ENCODE measurements at regions not wholly inside any gene's neighbourhood (a gene's known extent, or its start where the extent isn't known, plus 50 kb on each side); places are given as distances from the start of the nearest gene placed in this dataset.
A peak's percentile ranks its signal among the peaks of the same experiment; 100 is the strongest.

DNA sequence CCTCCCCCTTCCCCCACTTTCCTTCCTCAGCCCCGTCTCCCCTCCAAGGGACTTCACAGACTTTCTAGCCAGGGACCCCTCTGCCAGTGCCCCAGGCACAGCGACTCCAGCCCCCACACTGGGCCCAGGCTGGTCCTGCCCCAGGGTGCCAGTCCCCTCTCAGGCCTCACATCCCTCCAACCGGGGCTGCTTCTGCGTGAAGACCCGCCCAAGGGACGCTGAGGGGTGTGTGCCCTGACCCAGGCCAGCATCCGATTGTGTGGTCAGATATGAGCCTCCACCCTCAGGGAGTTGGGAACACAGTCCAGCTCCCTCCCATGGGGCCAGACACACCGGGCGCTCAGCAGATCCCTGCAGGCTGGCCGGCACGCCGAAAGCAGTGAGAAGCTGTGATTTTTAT is 97.0 kb downstream of the MICALL2 start:
- Histone ChIP-seq H3K4me1 (ENCODE audit: control insufficient read depth, insufficient read depth, low read length) (peaks cover 2% of the 10 kb centered on the region), H3K27me3 (ENCODE audit: control insufficient read depth, insufficient read depth, low read length) (peaks cover 15% of the 10 kb centered on the region), H3K4me3 (ENCODE audit: low read depth, low read length) (no peak overlapping the region), H3K36me3 (ENCODE audit: control insufficient read depth, insufficient read depth, low read length) (peaks cover 3% of the 10 kb centered on the region), H3K27ac (ENCODE audit: low read depth, low read length) (no peak overlapping the region), H3K9me3 (ENCODE audit: control insufficient read depth, insufficient read depth, low read length) (no peaks in the 10 kb centered on the region)
- 55% methylated on average over 5 of the region's 12 CpGs for WGBS (ENCODE audit: insufficient coverage)
- no peak for DNase-seq (ENCODE audit: low read depth in 4 of 6, low spot score in 6 of 6)

DNA sequence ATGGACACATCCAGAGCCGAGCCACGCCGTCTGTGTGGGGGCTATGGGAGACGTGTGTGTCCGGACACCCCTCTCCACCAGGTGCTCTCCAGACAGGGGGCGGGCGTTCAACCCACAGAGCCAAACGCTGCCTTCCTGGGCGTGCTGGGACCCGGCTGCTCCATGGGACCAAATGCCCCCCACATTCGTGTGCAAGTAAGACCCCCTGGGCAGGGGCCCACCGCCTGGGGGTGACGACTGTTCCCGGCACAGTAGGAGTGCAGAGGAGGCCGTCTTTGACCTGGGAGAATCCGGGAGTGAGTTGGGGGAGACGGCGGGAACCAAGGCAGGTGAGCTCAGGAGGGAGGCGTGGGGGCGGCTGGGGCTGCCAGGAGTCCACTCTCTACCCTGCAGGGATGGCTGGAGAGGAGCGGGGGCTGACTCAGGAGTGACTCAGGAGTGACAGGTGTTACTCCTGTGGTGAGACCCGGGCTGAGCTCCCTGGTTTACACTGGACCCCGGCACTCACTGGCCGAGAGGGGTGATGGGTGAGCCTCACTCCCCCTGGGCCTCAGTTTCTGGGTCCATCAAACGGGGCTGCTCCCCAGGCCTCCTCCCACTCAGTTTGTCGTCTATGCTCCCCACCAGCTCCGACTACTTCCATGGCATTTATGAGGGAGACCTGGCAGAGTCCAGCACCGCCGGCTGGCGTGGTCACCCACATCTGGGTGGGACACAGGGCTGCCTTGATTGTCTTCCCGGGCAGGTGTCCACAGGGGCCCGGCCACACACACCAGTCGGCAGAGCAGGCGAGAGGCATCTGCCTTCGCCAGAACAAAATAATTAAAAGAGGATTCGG is 95.0 kb downstream of the MICALL2 start:
- WGBS (ENCODE audit: insufficient coverage): 72% methylated on average over 33 of the region's 36 CpGs
- peaks cover 31% of the 10 kb centered on the region for H3K27me3 ChIP-seq (ENCODE audit: control insufficient read depth, insufficient read depth, low read length)

DNA sequence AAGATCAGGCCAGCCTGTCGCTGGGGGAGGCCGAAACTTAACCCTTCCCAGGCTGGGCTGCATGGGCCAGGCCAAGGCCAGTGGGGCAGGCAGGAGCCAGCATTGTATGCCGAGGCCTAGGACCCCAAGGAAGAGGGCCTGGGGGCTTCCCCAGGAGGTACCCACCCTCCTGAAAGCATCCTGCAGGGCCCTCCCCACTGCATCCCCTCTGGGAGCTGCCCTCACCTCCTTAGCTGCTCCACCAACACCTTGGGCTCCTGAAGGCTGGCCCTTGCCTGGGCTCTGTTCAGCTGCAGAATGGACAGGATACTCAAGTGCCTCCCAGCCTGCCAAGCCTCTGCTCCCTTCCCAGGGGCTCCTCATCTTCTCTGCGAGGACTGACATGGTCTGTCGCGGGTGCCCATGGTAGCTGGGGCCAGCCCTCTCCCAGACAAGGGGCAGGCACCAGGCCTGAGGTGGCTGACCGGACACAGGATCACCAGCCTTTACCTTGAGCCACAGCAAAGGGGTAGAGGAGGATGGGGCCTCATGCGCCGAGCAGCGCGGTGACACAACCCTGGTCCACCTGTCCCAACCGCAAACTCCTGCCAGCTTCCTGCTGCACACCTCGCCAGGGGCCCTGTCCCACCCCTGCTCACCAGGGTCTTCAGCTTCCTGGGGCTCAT is 94.2 kb downstream of the MICALL2 start:
- peaks cover 21% of the 10 kb centered on the region for H3K4me1 ChIP-seq (ENCODE audit: control insufficient read depth, insufficient read depth, low read length)
- no peaks in the 10 kb centered on the region for H3K9me3 ChIP-seq (ENCODE audit: control insufficient read depth, insufficient read depth, low read length)
- no peak overlapping the region for H3K4me3 ChIP-seq (ENCODE audit: low read depth, low read length)
- WGBS (ENCODE audit: insufficient coverage): 85% methylated on average over 13 of the region's 13 CpGs
- no peak for DNase-seq (ENCODE audit: low read depth in 4 of 6, low spot score in 6 of 6)
- peaks cover 3% of the 10 kb centered on the region for H3K36me3 ChIP-seq (ENCODE audit: control insufficient read depth, insufficient read depth, low read length)
- H3K27me3 ChIP-seq (ENCODE audit: control insufficient read depth, insufficient read depth, low read length): peaks cover 38% of the 10 kb centered on the region
- H3K27ac ChIP-seq (ENCODE audit: low read depth, low read length): no peak overlapping the region

More for the DNA sequence above, 95.0 kb downstream of the MICALL2 start:
- Histone ChIP-seq H3K4me3 (ENCODE audit: low read depth, low read length) (no peak overlapping the region), H3K4me1 (ENCODE audit: control insufficient read depth, insufficient read depth, low read length) (peaks cover 15% of the 10 kb centered on the region), H3K36me3 (ENCODE audit: control insufficient read depth, insufficient read depth, low read length) (peaks cover 3% of the 10 kb centered on the region), H3K27ac (ENCODE audit: low read depth, low read length) (no peak overlapping the region), H3K9me3 (ENCODE audit: control insufficient read depth, insufficient read depth, low read length) (no peaks in the 10 kb centered on the region)
- no peak for DNase-seq (ENCODE audit: low read depth in 4 of 6, low spot score in 6 of 6)

- Histone ChIP-seq H3K9me3 (ENCODE audit: control insufficient read depth, insufficient read depth, low read length) (no peaks in the 10 kb centered on the region), H3K4me3 (ENCODE audit: low read depth, low read length) (no peak overlapping the region), H3K4me1 (ENCODE audit: control insufficient read depth, insufficient read depth, low read length) (peaks cover 25% of the 10 kb centered on the region), H3K36me3 (ENCODE audit: control insufficient read depth, insufficient read depth, low read length) (peaks cover 3% of the 10 kb centered on the region), H3K27me3 (ENCODE audit: control insufficient read depth, insufficient read depth, low read length) (peaks cover 46% of the 10 kb centered on the region), H3K27ac (ENCODE audit: low read depth, low read length) (no peak overlapping the region)
- 85% methylated on average over 6 of the region's 7 CpGs for WGBS (ENCODE audit: insufficient coverage)
- no peak for DNase-seq (ENCODE audit: low read depth in 4 of 6, low spot score in 6 of 6)
These were observed 93.4 kb downstream of the MICALL2 start for GRCh38 chr7:1365846-1366245.

DNA sequence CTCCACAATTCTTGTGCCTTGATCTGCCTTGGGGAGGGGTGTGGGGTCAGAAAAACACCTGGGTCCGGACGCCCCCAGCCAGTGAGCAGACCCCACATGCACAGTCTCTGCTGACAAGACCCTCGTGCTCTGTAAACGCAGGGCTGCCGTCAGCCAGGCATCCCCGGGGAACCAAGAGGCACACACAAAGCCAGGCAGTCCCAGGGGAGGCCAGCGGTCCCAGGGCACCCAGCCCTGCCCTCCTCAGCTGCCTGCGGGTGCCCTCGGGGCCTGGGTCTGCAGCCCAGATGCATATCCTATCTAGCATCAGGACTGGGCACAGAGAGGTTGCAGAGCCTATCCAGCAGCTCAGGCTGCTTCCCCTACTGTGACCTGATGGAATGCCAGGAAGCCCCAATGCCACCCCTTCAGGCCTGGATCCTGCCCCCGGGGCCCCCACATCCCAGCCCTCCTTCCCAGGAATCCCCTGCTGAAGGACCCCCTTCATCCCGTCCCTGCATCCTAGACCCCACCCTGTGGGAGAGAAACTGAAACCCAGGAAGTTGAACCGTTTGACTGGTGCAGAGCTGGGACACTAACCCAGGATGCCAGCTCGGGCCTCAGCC is 92.4 kb downstream of the MICALL2 start:
- Histone ChIP-seq H3K27me3 (ENCODE audit: control insufficient read depth, insufficient read depth, low read length) (peaks cover 52% of the 10 kb centered on the region), H3K9me3 (ENCODE audit: control insufficient read depth, insufficient read depth, low read length) (no peaks in the 10 kb centered on the region), H3K4me1 (ENCODE audit: control insufficient read depth, insufficient read depth, low read length) (peaks cover 29% of the 10 kb centered on the region), H3K27ac (ENCODE audit: low read depth, low read length) (no peak overlapping the region), H3K36me3 (ENCODE audit: control insufficient read depth, insufficient read depth, low read length) (peaks cover 3% of the 10 kb centered on the region), H3K4me3 (ENCODE audit: low read depth, low read length) (no peak overlapping the region)
- DNase-seq (ENCODE audit: low read depth in 4 of 6, low spot score in 6 of 6): no peak
- 62% methylated on average over 13 of the region's 13 CpGs for WGBS (ENCODE audit: insufficient coverage)

GRCh38 chr7:1367501-1368183 is 91.6 kb downstream of the MICALL2 start:
- Histone ChIP-seq H3K27ac (ENCODE audit: low read depth, low read length) (no peak overlapping the region), H3K36me3 (ENCODE audit: control insufficient read depth, insufficient read depth, low read length) (peaks cover 3% of the 10 kb centered on the region), H3K9me3 (ENCODE audit: control insufficient read depth, insufficient read depth, low read length) (no peaks in the 10 kb centered on the region), H3K4me3 (ENCODE audit: low read depth, low read length) (no peak overlapping the region), H3K4me1 (ENCODE audit: control insufficient read depth, insufficient read depth, low read length) (peaks cover 29% of the 10 kb centered on the region), H3K27me3 (ENCODE audit: control insufficient read depth, insufficient read depth, low read length) (peaks cover 54% of the 10 kb centered on the region)
- peak in 2 of 6 donors; percentile 26 to 74 for DNase-seq (ENCODE audit: low read depth in 4 of 6, low spot score in 6 of 6)
- WGBS (ENCODE audit: insufficient coverage): 50% methylated on average over 12 of the region's 22 CpGs

- H3K4me1 ChIP-seq (ENCODE audit: control insufficient read depth, insufficient read depth, low read length): peaks cover 29% of the 10 kb centered on the region
- peaks cover 55% of the 10 kb centered on the region for H3K27me3 ChIP-seq (ENCODE audit: control insufficient read depth, insufficient read depth, low read length)
- no peaks in the 10 kb centered on the region for H3K9me3 ChIP-seq (ENCODE audit: control insufficient read depth, insufficient read depth, low read length)
- H3K4me3 ChIP-seq (ENCODE audit: low read depth, low read length): no peak overlapping the region
- peaks cover 3% of the 10 kb centered on the region for H3K36me3 ChIP-seq (ENCODE audit: control insufficient read depth, insufficient read depth, low read length)
- 41% methylated on average over 9 of the region's 11 CpGs for WGBS (ENCODE audit: insufficient coverage)
- no peak overlapping the region for H3K27ac ChIP-seq (ENCODE audit: low read depth, low read length)
- no peak for DNase-seq (ENCODE audit: low read depth in 4 of 6, low spot score in 6 of 6)
These were observed 91.0 kb downstream of the MICALL2 start for GRCh38 chr7:1368184-1368681.

- Histone ChIP-seq H3K4me3 (ENCODE audit: low read depth, low read length) (no peak overlapping the region), H3K27me3 (ENCODE audit: control insufficient read depth, insufficient read depth, low read length) (peaks cover 58% of the 10 kb centered on the region)
- DNase-seq (ENCODE audit: low read depth in 4 of 6, low spot score in 6 of 6): peak in 1 of 6 donors; percentile 45
These were observed 90.3 kb downstream of the MICALL2 start for GRCh38 chr7:1368682-1369571.

More at GRCh38 chr7:1368682-1369571, 90.3 kb downstream of the MICALL2 start:
- WGBS (ENCODE audit: insufficient coverage): 2% methylated on average over 69 of the region's 74 CpGs
- H3K9me3 ChIP-seq (ENCODE audit: control insufficient read depth, insufficient read depth, low read length): no peaks in the 10 kb centered on the region
- no peak overlapping the region for H3K27ac ChIP-seq (ENCODE audit: low read depth, low read length)
- peaks cover 3% of the 10 kb centered on the region for H3K36me3 ChIP-seq (ENCODE audit: control insufficient read depth, insufficient read depth, low read length)
- peaks cover 29% of the 10 kb centered on the region for H3K4me1 ChIP-seq (ENCODE audit: control insufficient read depth, insufficient read depth, low read length)

All from spinal cord (tissue), 9 donors.